A673 (cell line): ENCODE measurements at regions not wholly inside any gene's neighbourhood (a gene's known extent, or its start where the extent isn't known, plus 50 kb on each side); places are given as distances from the start of the nearest gene placed in this dataset.

Experiments used
- BruUV-seq: library from RNA; stranded (reverse); fragments of 400-500 nt; replicated peaks from 2 replicates; lab custom pipeline; 2021; lab: Mats Ljungman, UMichigan
- CTCF ChIA-PET: fragments of 300-600 bp; sonication (Branson Sonifier 250); formaldehyde crosslinking; loops from one replicate; lab custom pipeline; 2022; ENCODE audit warnings: antibody characterized with exemption; lab: Charles Lee
- POLR2A ChIA-PET: fragments of 300-600 bp; sonication (Branson Sonifier 250); formaldehyde crosslinking; loops from one replicate; lab custom pipeline; 2022; ENCODE audit warnings: antibody characterized with exemption; ENCODE audit not compliant: low non-redundant PET; lab: Charles Lee
- DNase-seq: peaks from one replicate; pipeline ENCODE4 v3.0.0-alpha.2; 2015; ENCODE audit warnings: low spot score
- H3K27ac ChIP-seq: fragments of 200-600 bp; sonication (generic); 2 replicates; pipeline ENCODE4 v1.5.1; 2016; ENCODE audit warnings: mixed run types, low read depth, mild to moderate bottlenecking, mixed read lengths, antibody characterized with exemption, low read length; ENCODE audit not compliant: poor library complexity, severe bottlenecking
- H3K27me3 ChIP-seq: fragments of 200-600 bp; sonication (generic); replicated peaks from 2 replicates; pipeline ENCODE4 v1.6.1; 2017; ENCODE audit warnings: mixed run types, low read depth, mild to moderate bottlenecking, mixed read lengths, antibody characterized with exemption, low read length; ENCODE audit not compliant: insufficient read depth, poor library complexity
- H3K36me3 ChIP-seq: fragments of 200-600 bp; sonication (generic); 2 replicates; pipeline ENCODE4 v1.6.1; 2016; ENCODE audit warnings: mixed run types, mild to moderate bottlenecking, mixed read lengths, antibody characterized with exemption, low read length; ENCODE audit not compliant: insufficient read depth, poor library complexity, severe bottlenecking
- H3K4me1 ChIP-seq: fragments of 200-600 bp; sonication (generic); 2 replicates; pipeline ENCODE4 v1.6.1; 2017; ENCODE audit warnings: mixed run types, mild to moderate bottlenecking, mixed read lengths, antibody characterized with exemption, low read length; ENCODE audit not compliant: insufficient read depth, poor library complexity, severe bottlenecking
- H3K4me3 ChIP-seq: fragments of 200-600 bp; sonication (generic); 2 replicates; pipeline ENCODE4 v1.5.1; 2016; ENCODE audit warnings: low read depth, mixed run types, mild to moderate bottlenecking, mixed read lengths, low read length; ENCODE audit not compliant: poor library complexity, severe bottlenecking
- H3K9me3 ChIP-seq: fragments of 200-600 bp; sonication (generic); 2 replicates; pipeline ENCODE4 v1.6.1; 2016; ENCODE audit warnings: mixed run types, low read depth, mild to moderate bottlenecking, mixed read lengths, antibody characterized with exemption, low read length; ENCODE audit not compliant: poor library complexity, severe bottlenecking
- CTCF ChIP-seq: fragments of 300-800, 200-600 bp; sonication (generic); conservative IDR thresholded peaks from 2 replicates; pipeline ENCODE4 v1.5.1; 2017; ENCODE audit warnings: low read depth, mild to moderate bottlenecking, antibody characterized with exemption, low read length, moderate library complexity, mixed read lengths
- EZH2 ChIP-seq: fragments of 200-600 bp; sonication (generic); IDR thresholded peaks from 2 replicates; pipeline ENCODE4 v1.6.1; 2017; ENCODE audit warnings: borderline replicate concordance, low read depth, mild to moderate bottlenecking, mixed read lengths, antibody characterized with exemption, low read length; ENCODE audit not compliant: poor library complexity, severe bottlenecking
- intact Hi-C: fragments of 100-400 bp; cut with micrococcal nuclease; formaldehyde crosslinking; loops from one replicate; pipeline ENCODE4 v1.10.0; 2022; ENCODE audit not compliant: unreplicated experiment

GRCh38 chr12:20278276-20278675 lies 90.1 kb upstream of the PDE3A start:
- no peak overlapping the region for H3K4me3 ChIP-seq
- no peaks in the 10 kb centered on the region for H3K36me3 ChIP-seq
- POLR2A ChIA-PET: interaction anchor here (0.6 kb wide), 1 partner anchor 180 kb away, joined by 4 read pairs; no protein-coding TSS in a partner anchor
- no peaks in the 10 kb centered on the region for H3K4me1 ChIP-seq
- H3K27me3 ChIP-seq: no peaks in the 10 kb centered on the region
- intact Hi-C loops: no loop called here
- CTCF ChIA-PET: no interaction called here
- TF ChIP-seq EZH2 (no peak), CTCF (no peak)
- H3K9me3 ChIP-seq: no peaks in the 10 kb centered on the region
- no peak overlapping the region for H3K27ac ChIP-seq
- BruUV-seq: no TSS peak
- no peak for DNase-seq

- ChIA-PET CTCF (no interaction called here), POLR2A (no interaction called here)
- no peaks in the 10 kb centered on the region for H3K27me3 ChIP-seq
- no peak for DNase-seq
- H3K4me1 ChIP-seq: no peaks in the 10 kb centered on the region
- H3K27ac ChIP-seq: no peak overlapping the region
- H3K9me3 ChIP-seq: no peaks in the 10 kb centered on the region
- no peaks in the 10 kb centered on the region for H3K36me3 ChIP-seq
- no peak for TF ChIP-seq CTCF
- no peak for TF ChIP-seq EZH2
- BruUV-seq: no TSS peak
- H3K4me3 ChIP-seq: no peak overlapping the region
- intact Hi-C loops: no loop called here
Observed at GRCh38 chr12:20280515-20280914, 87.8 kb upstream of the PDE3A start.

GRCh38 chr12:20282401-20282800 lies 85.9 kb upstream of the PDE3A start:
- no TSS peak for BruUV-seq
- no peaks in the 10 kb centered on the region for H3K4me1 ChIP-seq
- H3K27ac ChIP-seq: no peak overlapping the region
- H3K4me3 ChIP-seq: no peak overlapping the region
- intact Hi-C loops: no loop called here
- H3K9me3 ChIP-seq: no peaks in the 10 kb centered on the region
- ChIA-PET CTCF (no interaction called here), POLR2A (no interaction called here)
- DNase-seq: no peak
- TF ChIP-seq CTCF (no peak), EZH2 (no peak)
- no peaks in the 10 kb centered on the region for H3K36me3 ChIP-seq
- no peaks in the 10 kb centered on the region for H3K27me3 ChIP-seq
